Hematopoietic multipotent progenitor cell treated with erythropoietin and hydrocortisone succinate and interleukin-3 and kit ligand, for 4 days (in vitro differentiated cells): ENCODE measurements at regions not wholly inside any gene's neighbourhood (a gene's known extent, or its start where the extent isn't known, plus 50 kb on each side); places are given as distances from the start of the nearest gene placed in this dataset.

ENCODE experiments used
- DNase-seq: peaks from one replicate; pipeline ENCODE4 v3.0.0-alpha.2; 2015

DNA sequence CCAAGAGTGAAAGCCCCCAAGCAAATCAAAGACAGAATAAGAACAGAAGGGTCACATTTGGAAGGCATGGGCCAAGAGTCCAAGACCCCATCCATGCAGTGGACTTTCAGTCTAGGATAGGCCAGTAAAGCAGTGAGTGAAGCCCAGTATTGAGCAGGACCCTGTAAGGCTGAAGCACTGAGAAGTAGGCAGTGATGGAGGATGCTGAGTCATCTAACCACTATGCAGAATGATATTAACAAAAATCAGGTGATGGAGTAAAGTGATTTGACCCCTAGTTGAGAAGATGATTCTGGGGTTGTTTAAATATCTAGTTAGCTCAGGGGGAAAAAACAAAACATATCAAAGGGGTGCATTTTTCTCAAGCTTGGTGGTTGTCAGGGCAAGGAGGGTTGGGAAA, 308.7 kb upstream of the PLXNA2 start:
- no peak for DNase-seq

DNA sequence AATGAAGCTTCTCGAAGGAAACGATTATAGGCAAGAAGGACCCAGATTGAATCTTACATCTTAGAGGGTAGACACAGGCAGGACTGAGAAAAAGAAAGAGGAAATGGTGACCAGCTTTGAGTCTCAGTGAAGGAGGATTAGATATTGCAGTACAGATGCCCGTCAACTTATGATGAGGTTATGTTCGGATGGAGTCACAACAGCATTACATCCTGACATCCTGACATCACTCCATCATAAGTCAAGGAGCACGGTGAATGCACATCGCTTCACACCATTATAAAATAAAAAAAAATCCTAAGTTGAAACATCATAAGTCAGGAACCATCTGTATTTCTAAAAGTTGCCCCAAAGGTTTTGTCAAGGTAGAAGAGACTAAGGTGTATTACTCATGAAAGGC, 312.3 kb upstream of the PLXNA2 start:
- DNase-seq = no peak

DNA sequence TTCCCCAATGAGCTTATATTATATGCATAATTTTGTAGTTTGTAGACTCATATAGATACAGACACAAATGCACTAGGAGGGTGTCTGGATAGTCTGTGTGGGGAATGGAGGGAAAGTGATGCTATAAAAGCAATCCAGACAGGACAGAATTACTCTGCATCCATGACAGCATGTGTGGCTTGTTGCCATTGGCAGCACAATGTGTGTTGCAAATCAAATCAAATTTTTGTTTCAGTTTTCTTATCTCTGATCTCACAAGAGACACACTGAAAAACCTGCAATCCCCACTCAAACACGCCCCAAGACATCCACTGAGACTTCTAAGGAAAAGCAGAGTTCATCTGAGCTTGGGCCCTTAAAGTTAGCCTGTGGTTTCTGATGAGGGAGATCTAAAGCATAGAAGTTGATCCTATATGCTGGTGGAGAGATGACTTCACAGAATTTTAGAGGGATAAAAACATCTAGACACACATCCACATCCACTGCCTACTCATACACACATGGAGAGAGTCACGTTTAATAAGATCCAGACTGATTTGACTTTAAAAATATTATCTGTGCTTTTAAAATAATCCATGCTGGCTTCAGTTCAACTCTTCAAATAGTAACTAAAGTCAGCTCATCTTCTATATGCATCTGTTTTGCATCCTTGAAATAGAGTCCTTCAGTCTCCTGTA, 313.0 kb upstream of the PLXNA2 start:
- DNase-seq = no peak

GRCh38 chr1:208557723-208558094, 313.5 kb upstream of the PLXNA2 start:
- no peak for DNase-seq

GRCh38 chr1:208559597-208560329, 315.6 kb upstream of the PLXNA2 start:
- no peak for DNase-seq

DNA sequence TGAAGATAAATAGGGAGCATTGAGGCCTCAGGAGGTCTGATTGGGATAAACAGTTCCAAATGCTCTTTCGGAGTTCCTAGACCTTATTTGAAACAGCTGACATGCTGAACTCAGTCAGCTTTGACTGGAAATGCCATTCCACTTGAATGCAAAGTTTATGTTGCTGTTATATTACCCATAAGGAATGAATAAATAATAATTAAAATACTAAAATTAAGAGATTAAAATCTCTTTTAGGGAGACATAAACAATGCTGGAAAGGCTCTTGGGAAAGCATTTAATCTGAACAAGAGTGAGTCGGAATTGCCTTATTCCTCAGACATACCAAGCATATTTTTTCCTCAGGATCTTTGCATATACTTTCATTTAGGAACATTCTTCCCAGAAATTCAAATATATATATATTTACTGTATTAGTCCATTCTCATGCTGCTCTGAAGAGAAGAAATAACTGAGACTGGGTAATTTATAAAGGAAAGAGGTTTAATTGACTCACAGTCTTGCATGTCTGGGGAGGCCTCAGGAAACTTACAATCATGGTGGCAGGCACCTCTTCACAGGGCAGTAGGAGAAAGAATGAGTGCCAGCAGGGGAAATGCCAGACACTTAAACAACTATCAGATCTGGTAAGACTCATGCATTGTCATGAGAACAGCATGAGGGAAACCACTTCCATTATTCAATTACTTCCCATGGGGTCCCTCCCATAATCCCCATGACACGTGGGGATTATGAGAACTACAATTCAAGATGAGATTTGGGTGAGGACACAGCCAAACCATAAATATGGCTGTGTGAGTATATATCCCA, 318.2 kb upstream of the PLXNA2 start:
- DNase-seq = no peak

GRCh38 chr1:208564466-208564865, 320.3 kb upstream of the PLXNA2 start:
- DNase-seq = no peak

DNA sequence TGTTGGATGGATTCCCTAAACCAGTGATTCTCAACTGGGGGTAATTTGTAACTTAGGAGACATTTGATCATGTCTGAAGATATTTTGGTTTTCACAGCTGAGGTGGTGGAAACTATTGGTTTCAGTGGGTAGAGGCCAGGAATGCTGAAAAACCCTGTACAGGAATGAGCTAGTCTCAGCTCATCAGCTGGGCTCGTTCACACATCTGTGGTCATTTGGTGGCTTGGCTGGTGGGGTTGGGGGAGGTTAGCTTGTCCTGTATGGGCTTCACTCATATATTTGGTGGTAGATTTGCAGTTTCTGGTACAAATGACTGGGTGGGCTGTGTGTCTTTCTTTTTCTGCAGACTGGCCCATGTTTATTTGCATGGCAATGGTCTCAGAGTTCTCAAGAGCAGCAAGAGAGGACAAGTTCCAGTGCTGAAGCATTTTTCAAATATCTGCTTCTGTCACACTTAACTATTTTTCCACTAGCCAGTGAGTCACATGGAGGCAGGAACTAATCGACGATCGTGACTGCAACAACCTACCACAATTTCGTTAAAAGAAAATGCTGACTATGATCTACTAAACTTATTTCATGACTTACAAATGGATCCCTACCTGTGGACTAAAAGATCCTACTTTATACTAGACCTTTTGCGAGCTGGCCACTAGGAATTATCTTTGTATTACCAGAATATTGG, 321.7 kb upstream of the PLXNA2 start:
- no peak for DNase-seq

- DNase-seq = no peak
These were observed 325.0 kb upstream of the PLXNA2 start for GRCh38 chr1:208569181-208569580.

- DNase-seq = no peak
These were observed 326.2 kb upstream of the PLXNA2 start for GRCh38 chr1:208570362-208570761.

- no peak for DNase-seq
These were observed 332.2 kb upstream of the PLXNA2 start for GRCh38 chr1:208576425-208576824.

DNA sequence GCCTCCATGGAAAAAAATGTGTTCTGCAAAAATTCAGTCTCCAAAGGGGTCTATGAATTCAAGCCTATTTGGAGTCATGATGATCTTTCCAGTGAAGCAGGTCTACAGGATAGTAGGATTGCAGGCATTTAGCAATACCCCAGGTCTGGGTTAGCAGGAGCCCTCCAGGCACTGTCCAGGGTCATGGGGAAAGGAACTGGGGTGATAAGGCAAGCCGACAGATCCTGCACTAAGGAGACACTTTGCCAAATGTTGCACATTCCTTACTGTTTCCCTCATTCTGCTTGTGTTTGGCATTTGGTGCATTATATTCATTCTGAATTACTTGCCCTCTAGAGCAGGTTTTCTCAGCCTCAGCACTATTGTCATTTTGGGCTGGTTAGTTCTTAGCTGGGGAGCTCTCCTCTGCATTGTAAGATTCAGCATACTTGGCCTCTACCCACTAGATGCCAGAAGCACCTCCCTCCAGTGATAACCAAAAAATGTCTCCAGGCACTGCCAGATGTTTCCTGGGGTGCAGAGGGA, 333.3 kb upstream of the PLXNA2 start:
- DNase-seq = no peak

DNA sequence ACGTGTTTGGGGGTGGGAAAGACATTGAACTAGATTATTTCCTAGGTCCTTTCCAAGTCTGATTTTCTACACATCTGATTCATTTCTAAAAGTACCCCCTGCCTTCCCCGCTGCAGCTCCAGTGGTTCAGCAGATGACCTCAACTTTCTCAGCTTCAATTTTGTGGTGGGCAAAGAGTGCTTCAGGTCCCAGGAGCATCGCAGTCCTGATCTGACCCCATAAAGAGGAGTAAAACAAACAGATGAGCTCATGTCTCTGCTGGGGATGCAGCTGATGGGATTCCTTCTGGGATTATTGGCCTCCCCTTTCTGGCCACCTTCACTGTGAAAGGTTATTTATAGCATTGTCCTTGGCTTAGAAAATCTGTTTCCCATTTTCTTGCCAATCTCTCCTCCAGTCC, 337.0 kb upstream of the PLXNA2 start:
- no peak for DNase-seq

DNA sequence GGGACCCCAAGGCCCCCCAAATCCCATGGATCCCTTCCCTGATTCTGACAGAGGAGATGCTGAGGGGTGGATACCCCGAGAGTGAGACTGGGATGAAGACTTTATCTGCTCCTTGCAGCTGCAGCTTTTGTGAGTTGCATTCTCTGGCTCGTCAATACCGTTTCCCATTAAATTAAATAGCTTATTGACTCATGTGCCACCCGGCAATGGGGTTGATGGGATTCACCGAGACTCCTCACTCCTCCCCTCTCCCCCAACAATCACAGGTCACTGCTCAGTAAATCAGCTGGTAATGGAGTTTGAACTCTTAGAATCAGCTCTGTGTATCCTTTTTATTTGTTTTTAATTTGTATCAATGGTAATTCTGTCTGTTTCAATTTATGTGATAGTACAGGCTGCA, 337.5 kb upstream of the PLXNA2 start:
- no peak for DNase-seq

DNA sequence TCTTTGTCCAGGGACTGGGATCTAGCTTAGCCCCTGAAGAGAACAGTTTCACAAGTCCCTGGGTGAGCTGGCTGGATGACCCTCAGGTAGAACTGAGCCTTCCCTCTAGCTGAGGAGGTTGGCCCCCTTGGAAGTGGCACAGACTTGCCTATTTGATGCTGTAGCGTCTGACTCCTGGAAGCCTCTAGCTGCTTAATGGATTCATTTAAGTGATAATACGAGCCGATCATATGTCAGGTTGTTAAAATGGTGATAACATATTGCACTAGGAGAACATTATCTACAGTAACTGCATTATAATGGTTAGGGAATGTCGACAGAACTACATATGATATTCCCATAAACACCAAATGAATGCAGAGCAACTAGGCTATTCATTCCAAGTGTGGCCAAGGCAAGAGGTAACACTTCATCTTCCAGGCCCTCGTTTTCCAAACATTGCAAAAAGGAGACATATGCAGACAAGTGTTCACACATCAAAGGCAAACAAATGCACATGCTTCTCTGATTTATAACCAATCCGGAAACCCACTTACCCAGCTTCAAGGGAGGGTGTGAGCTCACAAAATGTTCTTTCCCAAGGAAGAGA, 340.1 kb upstream of the PLXNA2 start:
- no peak for DNase-seq

DNA sequence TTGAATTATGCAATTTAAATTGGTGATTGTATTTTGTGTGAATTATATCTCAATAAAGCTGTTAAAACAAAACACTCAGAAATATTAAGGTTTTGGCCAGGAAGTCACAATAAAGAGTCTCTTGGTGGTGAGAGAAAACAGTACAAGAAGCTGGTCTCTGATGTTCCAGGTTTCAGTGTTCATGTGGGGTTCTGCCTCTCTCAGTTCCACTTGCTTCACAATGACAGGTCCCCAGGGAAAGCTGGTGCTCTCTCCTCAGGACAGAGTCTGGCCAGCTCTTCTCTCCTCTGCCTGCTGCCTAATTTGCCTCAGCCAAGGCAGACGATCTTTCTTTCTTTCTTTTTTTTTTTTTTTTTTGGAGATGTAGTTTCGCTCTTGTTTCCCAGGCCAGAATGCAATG, 342.9 kb upstream of the PLXNA2 start:
- DNase-seq = no peak

GRCh38 chr1:208593306-208594006, 349.3 kb upstream of the PLXNA2 start:
- no peak for DNase-seq

- DNase-seq = no peak
These were observed 351.1 kb upstream of the PLXNA2 start for GRCh38 chr1:208595236-208595635.

GRCh38 chr1:208595745-208596144, 351.6 kb upstream of the PLXNA2 start:
- no peak for DNase-seq

DNA sequence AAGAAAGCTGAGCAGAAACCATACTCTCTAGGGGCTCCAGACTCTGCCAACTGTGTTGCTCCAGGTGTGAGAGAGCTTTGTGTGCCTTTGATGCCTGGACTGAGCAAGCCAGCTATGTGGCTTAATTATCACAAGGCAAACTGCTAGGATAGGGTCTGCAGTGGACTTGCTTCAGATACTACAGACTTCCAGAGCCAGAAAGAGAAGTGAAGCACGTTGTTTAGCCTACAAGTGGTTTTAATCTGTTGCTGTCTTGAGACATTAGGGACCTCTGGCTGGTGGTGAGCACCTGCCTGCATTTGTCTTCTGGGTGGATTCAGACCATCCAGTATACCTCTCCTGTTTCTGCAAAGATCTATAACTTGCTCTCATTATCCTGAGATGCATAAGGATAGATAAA, 353.4 kb upstream of the PLXNA2 start:
- DNase-seq = no peak

DNA sequence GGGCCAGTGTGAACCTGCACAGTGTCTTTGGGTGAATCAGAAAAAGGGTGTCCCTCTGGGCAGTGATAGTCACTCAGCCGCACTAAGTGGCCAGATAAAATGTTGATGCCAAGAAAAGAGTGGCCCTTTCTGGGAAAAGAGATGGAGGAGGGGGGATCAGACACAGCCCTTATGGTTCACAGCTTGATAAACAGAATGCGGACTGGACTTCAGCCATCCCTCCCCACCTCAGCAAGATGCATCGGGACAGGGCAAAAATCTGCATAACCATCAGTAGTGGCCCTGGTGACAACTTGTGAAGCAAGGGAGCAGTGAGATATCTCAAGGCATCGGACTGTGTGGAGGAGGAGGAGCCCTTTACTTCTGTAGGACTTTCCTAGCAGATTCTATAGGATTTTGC, 353.8 kb upstream of the PLXNA2 start:
- DNase-seq = no peak

DNA sequence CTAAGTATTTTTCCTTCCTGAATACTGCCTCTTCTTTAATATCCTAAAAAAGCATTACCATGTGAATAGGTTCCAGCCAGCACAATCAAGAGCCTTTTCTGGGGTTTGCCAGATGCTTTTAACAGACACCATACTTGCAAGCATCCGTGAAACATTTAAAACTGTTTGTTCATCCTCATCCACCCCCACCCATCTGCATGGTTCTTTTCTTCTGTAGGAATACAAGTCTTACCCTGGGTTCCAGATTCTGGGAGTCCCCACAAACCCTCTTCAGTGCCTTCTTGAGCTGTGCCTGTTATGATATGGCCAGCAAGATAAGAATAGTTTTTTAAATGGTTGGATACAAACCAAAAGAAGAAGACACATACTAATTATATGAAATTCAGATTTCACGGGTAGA, 354.9 kb upstream of the PLXNA2 start:
- no peak for DNase-seq
